ENCODE measurements at regions not wholly inside any gene's neighbourhood (a gene's known extent, or its start where the extent isn't known, plus 50 kb on each side); places are given as distances from the start of the nearest gene placed in this dataset.

DNA sequence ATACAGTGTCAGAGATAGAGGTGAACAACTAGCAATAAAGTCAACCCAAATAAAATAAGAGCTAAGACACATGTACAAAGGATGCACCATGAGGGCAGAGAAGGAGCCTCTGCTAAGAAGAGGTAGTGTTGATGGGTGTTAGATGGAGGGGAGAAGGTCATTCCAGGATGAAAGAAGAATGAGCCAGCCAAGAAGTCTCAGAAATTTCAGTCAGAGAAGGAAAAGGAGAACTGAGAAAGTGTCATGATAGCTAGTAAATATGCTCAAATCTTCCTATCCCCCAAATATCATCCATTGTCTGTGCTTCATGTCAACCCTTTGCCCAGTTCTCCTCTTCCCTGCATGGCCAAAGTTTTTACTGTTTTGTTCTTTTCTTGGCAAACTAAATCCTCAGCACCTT is 225.2 kb upstream of the BTG1 start:
- no peak for TF ChIP-seq GATA2 (IDR thresholded peaks at IDR 0.05; ENCODE audit: low read depth, low read length)
- TF ChIP-seq GATA3 (IDR thresholded peaks at IDR 0.05; ENCODE audit: low read depth, low read length): no peak
